ENCODE measurements at regions not wholly inside any gene's neighbourhood (a gene's known extent, or its start where the extent isn't known, plus 50 kb on each side); places are given as distances from the start of the nearest gene placed in this dataset.

GRCh38 chr4:128571747-128572146 lies 237.8 kb upstream of the JADE1 start:
- no peak overlapping the region for H3K4me3 ChIP-seq (replicated peaks; ENCODE audit: low read depth, low read length)
- peak; percentile 64 for DNase-seq (ENCODE audit: extremely low read depth, low read depth)
- TF ChIP-seq CTCF (IDR thresholded peaks at IDR 0.05; ENCODE audit: low read depth, low read length, missing control alignments), result no peak

GRCh38 chr4:128570387-128570975 lies 239.0 kb upstream of the JADE1 start:
- DNase-seq (ENCODE audit: extremely low read depth, low read depth), result no peak
- no peak overlapping the region for H3K4me3 ChIP-seq (replicated peaks; ENCODE audit: low read depth, low read length)
- no peak for TF ChIP-seq CTCF (IDR thresholded peaks at IDR 0.05; ENCODE audit: low read depth, low read length, missing control alignments)

DNA sequence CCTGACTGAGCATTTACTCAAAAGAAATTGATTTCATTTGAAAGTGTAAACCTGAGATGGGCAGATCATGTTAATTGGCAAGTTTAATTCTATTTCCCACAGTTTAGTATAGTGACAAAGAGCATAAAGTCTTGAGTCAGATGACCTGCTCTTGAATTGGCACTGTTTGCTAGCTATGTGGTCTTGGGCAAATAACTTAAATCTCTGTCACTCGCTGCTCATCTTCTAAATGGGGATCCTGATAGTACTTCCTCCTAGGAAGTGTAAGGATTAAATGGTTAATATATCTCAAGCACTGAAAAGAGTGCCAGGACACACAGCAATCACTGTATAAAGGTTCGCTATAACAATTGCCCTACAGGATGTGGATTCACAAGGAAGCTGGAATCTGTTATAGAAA lies 242.8 kb upstream of the JADE1 start:
- no peak overlapping the region for H3K4me3 ChIP-seq (replicated peaks; ENCODE audit: low read depth, low read length)
- TF ChIP-seq CTCF (IDR thresholded peaks at IDR 0.05; ENCODE audit: low read depth, low read length, missing control alignments), result no peak
- DNase-seq (ENCODE audit: extremely low read depth, low read depth), result no peak

- TF ChIP-seq CTCF (IDR thresholded peaks at IDR 0.05; ENCODE audit: low read depth, low read length, missing control alignments), result peak; percentile 51
- no peak for DNase-seq (ENCODE audit: extremely low read depth, low read depth)
- no peak overlapping the region for H3K4me3 ChIP-seq (replicated peaks; ENCODE audit: low read depth, low read length)
These were observed 243.8 kb upstream of the JADE1 start for GRCh38 chr4:128565565-128566186.

DNA sequence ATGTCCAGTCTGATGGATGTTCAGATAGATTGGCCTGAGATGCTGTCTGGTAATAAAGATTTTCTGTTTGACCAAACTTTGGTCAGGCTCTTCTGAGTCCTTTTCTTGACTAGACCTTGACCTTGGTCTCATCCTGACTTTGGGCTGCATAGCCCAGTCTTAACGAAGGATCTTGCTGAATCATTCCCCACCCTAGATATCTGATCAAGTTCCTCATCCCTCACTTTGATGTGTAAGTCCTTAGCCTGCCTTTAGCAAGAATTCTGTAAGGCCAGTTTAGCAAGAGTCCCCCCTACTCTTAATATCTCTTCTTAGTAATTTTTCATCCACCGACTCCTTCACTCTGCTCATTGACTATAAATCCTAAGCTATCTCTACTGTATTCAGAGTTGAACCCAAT lies 244.4 kb upstream of the JADE1 start:
- TF ChIP-seq CTCF (IDR thresholded peaks at IDR 0.05; ENCODE audit: low read depth, low read length, missing control alignments), result no peak
- no peak overlapping the region for H3K4me3 ChIP-seq (replicated peaks; ENCODE audit: low read depth, low read length)
- no peak for DNase-seq (ENCODE audit: extremely low read depth, low read depth)

DNA sequence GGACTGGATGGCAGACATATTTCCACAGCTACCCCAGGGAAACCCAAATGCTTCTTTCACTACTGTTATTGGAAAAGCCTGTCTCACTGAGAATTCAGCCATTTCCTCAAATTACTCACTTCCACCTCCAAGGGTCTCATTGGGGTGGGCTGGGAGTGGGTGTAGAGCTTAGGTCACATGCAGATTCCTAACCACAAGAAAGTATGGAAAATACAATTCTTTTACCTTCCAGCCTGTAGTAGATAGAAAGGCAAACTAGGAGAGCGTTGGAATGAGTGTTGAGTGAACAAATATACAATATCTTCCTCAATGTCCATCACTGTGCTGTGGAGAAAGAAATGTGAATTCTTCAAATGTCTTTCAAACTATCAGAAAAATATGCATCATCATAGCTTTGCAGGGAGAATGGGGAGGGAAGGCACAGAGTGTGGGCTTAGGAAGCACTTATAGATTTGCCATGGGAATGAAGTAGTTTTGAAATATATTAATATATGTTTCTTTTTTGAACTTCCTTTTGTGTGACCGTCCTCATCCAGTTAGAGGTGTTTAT lies 245.3 kb upstream of the JADE1 start:
- no peak overlapping the region for H3K4me3 ChIP-seq (replicated peaks; ENCODE audit: low read depth, low read length)
- DNase-seq (ENCODE audit: extremely low read depth, low read depth), result no peak
- TF ChIP-seq CTCF (IDR thresholded peaks at IDR 0.05; ENCODE audit: low read depth, low read length, missing control alignments), result no peak

Measured in HFF-Myc (cell line).